IMR-90 (cell line): ENCODE measurements at regions not wholly inside any gene's neighbourhood (a gene's known extent, or its start where the extent isn't known, plus 50 kb on each side); places are given as distances from the start of the nearest gene placed in this dataset.

ENCODE experiments used
- ATAC-seq: fragments of 200-7000 bp; cut with Tn5 transposase; 2 replicates; pipeline ENCODE4 v1.9.1; 2020; ENCODE audit warnings: low read depth, mild to moderate bottlenecking, moderate library complexity
- BruUV-seq: library from RNA; stranded (reverse); fragments of 400-500 nt; replicated peaks from 2 replicates; lab custom pipeline; 2021; lab: Mats Ljungman, UMichigan
- CTCF ChIA-PET: fragments of 300-600 bp; formaldehyde crosslinking; extraction: SDS; loops from one replicate; lab custom pipeline; 2021; ENCODE audit warnings: antibody characterized with exemption; lab: Yijun Ruan, JAX
- POLR2A ChIA-PET: fragments of 300-600 bp; sonication (Branson Sonifier 250); formaldehyde crosslinking; loops from one replicate; lab custom pipeline; 2022; ENCODE audit warnings: antibody characterized with exemption; ENCODE audit not compliant: unreplicated experiment; lab: Charles Lee
- DNase-seq: peaks from one replicate; pipeline ENCODE4 v3.0.0; 2013
- H2AFZ ChIP-seq: replicated peaks from 2 replicates; pipeline ENCODE3; 2013; ENCODE audit warnings: low read length, mild to moderate bottlenecking; ENCODE audit not compliant: poor library complexity
- H2AK5ac ChIP-seq: 2 replicates; pipeline ENCODE4 v1.6.1; 2013; ENCODE audit warnings: low read depth, low read length, inconsistent platforms
- H2AK9ac ChIP-seq: replicated peaks from 2 replicates; pipeline ENCODE3; 2013; ENCODE audit warnings: mild to moderate bottlenecking, low read depth, low read length, moderate library complexity; ENCODE audit not compliant: poor library complexity
- H2BK120ac ChIP-seq: 2 replicates; pipeline ENCODE4 v1.6.1; 2013; ENCODE audit warnings: low read depth, low read length, inconsistent platforms
- H2BK15ac ChIP-seq: 3 replicates; pipeline ENCODE4 v1.6.1; 2013; ENCODE audit warnings: low read depth, low read length, inconsistent platforms
- H2BK20ac ChIP-seq: 2 replicates; pipeline ENCODE4 v1.6.1; 2013; ENCODE audit warnings: low read depth, mild to moderate bottlenecking, inconsistent platforms, low read length, moderate library complexity
- H2BK5ac ChIP-seq: 2 replicates; pipeline ENCODE4 v1.6.1; 2013; ENCODE audit warnings: mild to moderate bottlenecking, low read depth, low read length, inconsistent platforms; ENCODE audit not compliant: poor library complexity, severe bottlenecking
- H3K14ac ChIP-seq: replicated peaks from 2 replicates; pipeline ENCODE4 v1.6.1; 2013; ENCODE audit warnings: low read depth, low read length, inconsistent platforms
- H3K18ac ChIP-seq: 2 replicates; pipeline ENCODE4 v1.6.1; 2013; ENCODE audit warnings: low read depth, low read length, control low read depth
- H3K23ac ChIP-seq: 2 replicates; pipeline ENCODE4 v1.6.1; 2013; ENCODE audit warnings: low read depth, low read length, inconsistent platforms
- H3K27ac ChIP-seq: 2 replicates; pipeline ENCODE4 v1.5.1; 2013; ENCODE audit warnings: mild to moderate bottlenecking, control low read depth, low read length; ENCODE audit not compliant: insufficient read depth
- H3K27me3 ChIP-seq: 2 replicates; pipeline ENCODE4 v1.6.1; 2013; ENCODE audit warnings: low read length; ENCODE audit not compliant: control insufficient read depth, insufficient read depth
- H3K36me3 ChIP-seq: 2 replicates; pipeline ENCODE4 v1.6.1; 2013; ENCODE audit warnings: low read length, mixed read lengths; ENCODE audit not compliant: control insufficient read depth, insufficient read depth
- H3K4ac ChIP-seq: 2 replicates; pipeline ENCODE4 v1.6.1; 2013; ENCODE audit warnings: low read depth, low read length, inconsistent platforms
- H3K4me1 ChIP-seq: 2 replicates; pipeline ENCODE4 v1.6.1; 2013; ENCODE audit warnings: low read length, mixed read lengths; ENCODE audit not compliant: control insufficient read depth, insufficient read depth
- H3K4me2 ChIP-seq: 2 replicates; pipeline ENCODE4 v1.6.1; 2013; ENCODE audit warnings: low read depth, mild to moderate bottlenecking, control low read depth, low read length, moderate library complexity
- H3K4me3 ChIP-seq: 2 replicates; pipeline ENCODE4 v1.5.1; 2013; ENCODE audit warnings: low read depth, mild to moderate bottlenecking, control low read depth, low read length, moderate library complexity; ENCODE audit not compliant: insufficient read depth
- H3K56ac ChIP-seq: 2 replicates; pipeline ENCODE4 v1.6.1; 2013; ENCODE audit warnings: low read length, inconsistent platforms; ENCODE audit not compliant: insufficient read depth; ENCODE audit errors: extremely low read depth
- H3K79me1 ChIP-seq, 2 experiments: 2 replicates each; pipeline ENCODE4 v1.6.1; 2013; ENCODE audit warnings: low read length in 2 of 2, inconsistent platforms in 1 of 2, low read depth in 1 of 2
- H3K9ac ChIP-seq: 2 replicates; pipeline ENCODE4 v1.6.1; 2013; ENCODE audit warnings: low read depth, low read length, control low read depth
- H3K9me1 ChIP-seq: 2 replicates; pipeline ENCODE4 v1.6.1; 2013; ENCODE audit warnings: low read length, inconsistent platforms; ENCODE audit not compliant: insufficient read depth
- H3K9me3 ChIP-seq: 2 replicates; pipeline ENCODE4 v1.6.1; 2013; ENCODE audit warnings: low read length; ENCODE audit not compliant: control insufficient read depth, insufficient read depth
- H4K20me1 ChIP-seq: 2 replicates; pipeline ENCODE4 v1.6.1; 2013; ENCODE audit warnings: low read length, inconsistent platforms; ENCODE audit not compliant: insufficient read depth
- H4K5ac ChIP-seq: 2 replicates; pipeline ENCODE4 v1.6.1; 2013; ENCODE audit warnings: mild to moderate bottlenecking, low read depth, low read length, control low read depth
- H4K8ac ChIP-seq, 2 experiments: 2 replicates each; pipeline ENCODE4 v1.6.1; 2013; ENCODE audit warnings: low read depth in 2 of 2, low read length in 2 of 2, control low read depth in 1 of 2, inconsistent platforms in 1 of 2
- H4K91ac ChIP-seq: 2 replicates; pipeline ENCODE4 v1.6.1; 2013; ENCODE audit warnings: low read depth, low read length, inconsistent platforms; ENCODE audit not compliant: insufficient read depth
- BHLHE40 ChIP-seq: fragments of 150-350 bp; IDR thresholded peaks from 2 replicates; pipeline ENCODE4 v1.6.1; 2016; ENCODE audit warnings: mild to moderate bottlenecking, low read depth, low read length
- CEBPB ChIP-seq: IDR thresholded peaks from 2 replicates; pipeline ENCODE4 v1.6.1; 2012; ENCODE audit warnings: low read depth, low read length, improper control_type of control experiment
- CHD1 ChIP-seq: IDR thresholded peaks from 2 replicates; pipeline ENCODE4 v1.6.1; 2012; ENCODE audit warnings: low read depth, low read length, improper control_type of control experiment
- CTCF ChIP-seq: conservative IDR thresholded peaks from 2 replicates; pipeline ENCODE4 v1.5.1; 2012; ENCODE audit warnings: mild to moderate bottlenecking, low read depth, low read length, improper control_type of control experiment
- ELK1 ChIP-seq: fragments of 150-350 bp; IDR thresholded peaks from 2 replicates; pipeline ENCODE4 v1.6.1; 2016; ENCODE audit warnings: low read depth, mild to moderate bottlenecking, low read length, moderate library complexity, borderline replicate concordance
- FOS ChIP-seq: fragments of 150-350 bp; IDR thresholded peaks from 2 replicates; pipeline ENCODE4 v1.6.1; 2016; ENCODE audit warnings: low read depth, low read length
- MAFK ChIP-seq: IDR thresholded peaks from 2 replicates; pipeline ENCODE4 v1.6.1; 2012; ENCODE audit warnings: low read depth, low read length, improper control_type of control experiment
- MAZ ChIP-seq: IDR thresholded peaks from 2 replicates; pipeline ENCODE4 v1.6.1; 2012; ENCODE audit warnings: low read depth, mild to moderate bottlenecking, low read length, improper control_type of control experiment, moderate library complexity, borderline replicate concordance
- RAD21 ChIP-seq: IDR thresholded peaks from 2 replicates; pipeline ENCODE4 v1.6.1; 2012; ENCODE audit warnings: low read length, improper control_type of control experiment
- RCOR1 ChIP-seq: IDR thresholded peaks from 2 replicates; pipeline ENCODE4 v1.6.1; 2012; ENCODE audit warnings: mild to moderate bottlenecking, low read length, improper control_type of control experiment; ENCODE audit not compliant: insufficient replicate concordance
- RFX5 ChIP-seq: IDR thresholded peaks from 2 replicates; pipeline ENCODE4 v1.8.0; 2012; ENCODE audit warnings: low read depth, mild to moderate bottlenecking, low read length, moderate library complexity
- SMC3 ChIP-seq: fragments of 150-350 bp; IDR thresholded peaks from 2 replicates; pipeline ENCODE4 v1.6.1; 2016; ENCODE audit warnings: low read depth, mild to moderate bottlenecking, antibody characterized with exemption, low read length, moderate library complexity
- USF2 ChIP-seq: fragments of 150-350 bp; IDR thresholded peaks from 2 replicates; pipeline ENCODE4 v1.6.1; 2017; ENCODE audit warnings: mild to moderate bottlenecking, antibody characterized with exemption, low read length, low read depth
- WGBS, 2 experiments: methylation state at CpG; one replicate each; pipeline versions ENCODE4 v1.1.5 to v1.1.7; 2013; ENCODE audit warnings: missing lambda C conversion rate in 2 of 2; ENCODE audit not compliant: insufficient read length in 1 of 2; ENCODE audit errors: extremely low coverage in 2 of 2; 5-methylcytosine and 5-hydroxymethylcytosine counted together
- dilution Hi-C: fragments of 300-500 bp; cut with HindIII; formaldehyde crosslinking; loops from one replicate; pipeline ENCODE4 v1.14.3; 2018; ENCODE audit warnings: low sequenced_read_pairs; ENCODE audit not compliant: unreplicated experiment
- in situ Hi-C: fragments of 300-500 bp; cut with MboI; formaldehyde crosslinking; loops from 3 replicates; pipeline ENCODE4 v1.14.3; 2019; ENCODE audit warnings: low sequenced_read_pairs, inconsistent platforms, mixed read lengths
- intact Hi-C: fragments of 100-400 bp; cut with micrococcal nuclease; formaldehyde crosslinking; loops from 2 replicates; pipeline ENCODE4 v1.10.0; 2022

- ATAC-seq (no peak), DNase-seq (no peak)
- H3K27me3 ChIP-seq = no peaks in the 10 kb centered on the region
- H2AFZ ChIP-seq = no peak overlapping the region
- H3K56ac ChIP-seq = no peak overlapping the region
- ChIA-PET POLR2A (no interaction called here), CTCF (no interaction called here)
- H3K4me1 ChIP-seq = no peaks in the 10 kb centered on the region
- no peaks in the 10 kb centered on the region for H3K79me1 ChIP-seq
- H3K9me3 ChIP-seq = no peaks in the 10 kb centered on the region
- H2BK15ac ChIP-seq = no peak overlapping the region
- H4K91ac ChIP-seq = no peak overlapping the region
- no peak overlapping the region for H3K23ac ChIP-seq
- no peak overlapping the region for H3K18ac ChIP-seq
- dilution Hi-C loops = no loop called here
- intact Hi-C loops = no loop called here
- WGBS, 2 experiments = 29% methylated on average over 1 of the region's 4 CpGs; no CpG with 5 or more reads in 1 of the 2 experiments
- H4K20me1 ChIP-seq = no peaks in the 10 kb centered on the region
- H3K36me3 ChIP-seq = no peaks in the 10 kb centered on the region
- no peak for TF ChIP-seq CEBPB
- TF ChIP-seq RFX5 = no peak
- no peak for TF ChIP-seq CTCF
- no peak for TF ChIP-seq RAD21
- TF ChIP-seq FOS = no peak
- TF ChIP-seq MAZ = no peak
- no peak for TF ChIP-seq USF2
- TF ChIP-seq CHD1 = no peak
- TF ChIP-seq SMC3 = no peak
- no peak for TF ChIP-seq ELK1
- TF ChIP-seq RCOR1 = no peak
- TF ChIP-seq MAFK = no peak
- TF ChIP-seq BHLHE40 = no peak
- H3K27ac ChIP-seq = no peak overlapping the region
- no peak overlapping the region for H3K9ac ChIP-seq
- no peak overlapping the region for H3K4me2 ChIP-seq
- no peak overlapping the region for H2BK20ac ChIP-seq
- no peaks in the 10 kb centered on the region for H3K9me1 ChIP-seq
- H2AK5ac ChIP-seq = no peak overlapping the region
- in situ Hi-C loops = no loop called here
- H3K4ac ChIP-seq = no peak overlapping the region
- H2BK5ac ChIP-seq = no peak overlapping the region
- no peak overlapping the region for H2BK120ac ChIP-seq
- H3K14ac ChIP-seq = no peak overlapping the region
- no peak overlapping the region for H4K8ac ChIP-seq
- H3K4me3 ChIP-seq = no peak overlapping the region
- H2AK9ac ChIP-seq = no peak overlapping the region
- no peak overlapping the region for H4K5ac ChIP-seq
- no TSS peak for BruUV-seq
These were observed 416.4 kb downstream of the CMPK2 start for GRCh38 chr2:6449343-6449742.
